Type B pancreatic cell (in vitro differentiated cells): ENCODE measurements at regions not wholly inside any gene's neighbourhood (a gene's known extent, or its start where the extent isn't known, plus 50 kb on each side); places are given as distances from the start of the nearest gene placed in this dataset.

Experiments used
- DNase-seq: peaks from one replicate; pipeline ENCODE4 v3.0.0; 2021; ENCODE audit warnings: mixed read lengths; ENCODE audit not compliant: unreplicated experiment; ENCODE audit errors: extremely low spot score
- H3K27ac Mint-ChIP-seq: 2 replicates; pipeline ENCODE4 v1.8.0; 2021; ENCODE audit warnings: mild to moderate bottlenecking, mixed read lengths
- H3K27me3 Mint-ChIP-seq: 2 replicates; pipeline ENCODE4 v1.8.0; 2021; ENCODE audit warnings: mixed read lengths
- H3K36me3 Mint-ChIP-seq: 2 replicates; pipeline ENCODE4 v1.8.0; 2021; ENCODE audit warnings: mixed read lengths
- H3K4me1 Mint-ChIP-seq: one replicate; pipeline ENCODE4 v1.8.0; 2021; ENCODE audit warnings: mixed read lengths; ENCODE audit not compliant: unreplicated experiment
- H3K4me3 Mint-ChIP-seq: 2 replicates; pipeline ENCODE4 v1.8.0; 2021; ENCODE audit warnings: mild to moderate bottlenecking, mixed read lengths
- H3K9me3 Mint-ChIP-seq: 2 replicates; pipeline ENCODE4 v1.8.0; 2021; ENCODE audit warnings: mixed read lengths
- TF ChIP-seq, protein P1 (sequence below): fragments of 200-600 bp; sonication (generic); conservative IDR thresholded peaks from 2 replicates; pipeline ENCODE4 v1.5.0; 2021; ENCODE audit warnings: antibody characterized with exemption, mild to moderate bottlenecking

DNA sequence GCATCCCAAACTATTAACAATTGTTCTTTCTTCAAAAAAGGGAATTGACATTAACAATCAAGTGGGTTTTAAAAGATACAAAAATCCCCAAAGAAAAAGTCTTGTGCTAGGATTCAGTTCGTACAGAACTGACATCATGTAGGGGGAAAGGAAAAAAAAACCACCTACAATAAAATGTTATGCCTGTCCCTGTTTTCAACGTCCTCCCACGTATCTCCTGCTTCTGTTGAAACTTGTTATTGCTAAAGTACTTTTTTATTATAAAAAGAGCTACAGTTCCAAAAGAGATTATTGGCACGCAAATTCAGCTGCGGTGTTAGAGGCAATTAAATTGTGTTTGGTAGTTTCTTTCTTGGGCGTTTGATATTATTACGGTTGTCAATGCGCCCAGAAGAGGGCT is 102.8 kb upstream of the PHACTR1 start:
- Mint-ChIP-seq H3K36me3 (no peaks in the 10 kb centered on the region), H3K4me1 (no peaks in the 10 kb centered on the region), H3K4me3 (no peak overlapping the region), H3K9me3 (no peaks in the 10 kb centered on the region), H3K27me3 (no peaks in the 10 kb centered on the region), H3K27ac (no peak overlapping the region)
- TF ChIP-seq, protein P1, sequence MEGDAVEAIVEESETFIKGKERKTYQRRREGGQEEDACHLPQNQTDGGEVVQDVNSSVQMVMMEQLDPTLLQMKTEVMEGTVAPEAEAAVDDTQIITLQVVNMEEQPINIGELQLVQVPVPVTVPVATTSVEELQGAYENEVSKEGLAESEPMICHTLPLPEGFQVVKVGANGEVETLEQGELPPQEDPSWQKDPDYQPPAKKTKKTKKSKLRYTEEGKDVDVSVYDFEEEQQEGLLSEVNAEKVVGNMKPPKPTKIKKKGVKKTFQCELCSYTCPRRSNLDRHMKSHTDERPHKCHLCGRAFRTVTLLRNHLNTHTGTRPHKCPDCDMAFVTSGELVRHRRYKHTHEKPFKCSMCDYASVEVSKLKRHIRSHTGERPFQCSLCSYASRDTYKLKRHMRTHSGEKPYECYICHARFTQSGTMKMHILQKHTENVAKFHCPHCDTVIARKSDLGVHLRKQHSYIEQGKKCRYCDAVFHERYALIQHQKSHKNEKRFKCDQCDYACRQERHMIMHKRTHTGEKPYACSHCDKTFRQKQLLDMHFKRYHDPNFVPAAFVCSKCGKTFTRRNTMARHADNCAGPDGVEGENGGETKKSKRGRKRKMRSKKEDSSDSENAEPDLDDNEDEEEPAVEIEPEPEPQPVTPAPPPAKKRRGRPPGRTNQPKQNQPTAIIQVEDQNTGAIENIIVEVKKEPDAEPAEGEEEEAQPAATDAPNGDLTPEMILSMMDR, result no peak
- no peak for DNase-seq

DNA sequence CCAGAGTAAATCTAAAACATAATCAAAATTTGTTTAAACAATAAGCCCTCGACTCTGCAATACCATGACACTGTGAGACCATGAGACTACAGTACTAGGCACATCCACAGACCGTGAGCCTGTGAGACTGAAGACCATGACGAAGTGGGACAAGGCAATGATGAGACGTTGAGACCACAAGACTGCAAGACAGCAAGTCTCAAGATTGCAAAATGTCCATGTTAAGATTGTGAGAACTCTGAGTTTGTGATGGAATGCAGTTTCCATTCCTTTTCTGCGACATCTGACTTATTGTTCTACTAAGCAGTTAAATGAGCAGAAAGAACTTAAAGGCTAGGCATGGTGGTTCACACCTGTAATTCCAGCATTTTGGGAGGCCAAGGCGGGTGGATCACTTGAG is 102.1 kb upstream of the PHACTR1 start:
- H3K4me1 Mint-ChIP-seq, result no peaks in the 10 kb centered on the region
- no peaks in the 10 kb centered on the region for H3K9me3 Mint-ChIP-seq
- no peak overlapping the region for H3K4me3 Mint-ChIP-seq
- TF ChIP-seq, protein P1, result no peak
- no peaks in the 10 kb centered on the region for H3K27me3 Mint-ChIP-seq
- DNase-seq, result no peak
- H3K27ac Mint-ChIP-seq, result no peak overlapping the region
- H3K36me3 Mint-ChIP-seq, result no peaks in the 10 kb centered on the region

DNA sequence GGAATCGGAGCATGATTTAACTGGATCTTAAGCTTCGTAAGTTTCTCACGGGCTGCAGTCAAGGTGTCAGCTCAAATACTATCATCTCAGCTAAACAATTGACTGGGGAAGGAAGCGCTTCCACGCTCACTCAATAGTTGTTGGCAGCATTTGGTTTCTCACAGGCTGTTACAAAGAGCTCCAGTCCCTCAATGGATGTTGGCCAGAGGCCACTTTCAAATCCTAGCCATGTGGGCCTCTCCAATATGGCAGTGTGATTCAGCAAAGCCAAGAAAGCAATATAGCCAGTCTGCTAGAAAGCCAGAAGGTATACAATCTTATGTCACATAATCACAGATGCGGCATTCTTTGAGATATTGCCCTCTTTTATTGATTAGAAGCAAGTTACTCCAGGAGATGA is 98.3 kb upstream of the PHACTR1 start:
- no peak overlapping the region for H3K4me3 Mint-ChIP-seq
- DNase-seq, result no peak
- H3K27ac Mint-ChIP-seq, result no peak overlapping the region
- peaks cover 4% of the 10 kb centered on the region for H3K4me1 Mint-ChIP-seq
- TF ChIP-seq, protein P1, result no peak
- no peaks in the 10 kb centered on the region for H3K36me3 Mint-ChIP-seq
- H3K27me3 Mint-ChIP-seq, result no peaks in the 10 kb centered on the region
- H3K9me3 Mint-ChIP-seq, result no peaks in the 10 kb centered on the region

DNA sequence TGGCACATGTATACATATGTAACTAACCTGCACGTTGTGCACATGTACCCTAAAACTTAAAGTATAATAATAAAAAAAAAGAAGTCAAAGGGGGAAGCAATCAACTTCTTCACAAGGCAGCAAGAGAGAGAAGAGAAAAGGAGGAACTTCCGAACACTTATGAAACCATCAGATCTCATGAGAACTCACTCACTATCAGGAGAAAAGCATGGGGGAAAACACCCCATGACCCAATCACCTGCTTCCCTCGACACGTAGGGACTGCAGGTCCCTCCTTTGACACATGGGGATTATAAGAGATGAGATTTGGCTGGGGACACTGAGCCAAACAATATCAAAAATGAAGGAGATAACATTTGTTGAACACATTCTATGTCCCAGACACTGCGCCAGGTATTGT is 94.8 kb upstream of the PHACTR1 start:
- H3K9me3 Mint-ChIP-seq, result no peaks in the 10 kb centered on the region
- no peak for DNase-seq
- TF ChIP-seq, protein P1, result no peak

DNA sequence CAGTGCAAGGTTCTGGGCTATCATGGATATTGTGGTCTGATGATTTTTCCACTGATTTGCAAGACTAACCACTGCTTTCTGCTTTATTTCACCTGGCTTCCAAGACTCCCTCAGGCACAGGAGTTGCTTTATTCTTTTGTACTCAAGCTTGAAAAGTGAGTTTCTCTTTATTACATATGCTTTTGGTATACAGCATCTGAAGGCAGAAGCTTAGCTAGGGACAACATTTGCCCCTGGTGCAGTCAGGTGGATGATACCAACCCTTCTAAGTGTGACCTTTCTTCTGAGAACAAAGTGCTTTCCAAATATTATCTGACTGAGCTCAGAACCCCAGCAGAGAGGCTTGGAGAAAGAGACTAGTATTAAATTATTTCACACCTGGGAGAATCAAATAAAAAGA is 94.0 kb upstream of the PHACTR1 start:
- Mint-ChIP-seq H3K36me3 (no peaks in the 10 kb centered on the region), H3K4me3 (no peak overlapping the region), H3K9me3 (no peaks in the 10 kb centered on the region), H3K27ac (no peak overlapping the region), H3K27me3 (no peaks in the 10 kb centered on the region), H3K4me1 (peaks cover 9% of the 10 kb centered on the region)
- DNase-seq, result no peak
- TF ChIP-seq, protein P1, result no peak

More for the DNA sequence above, 94.8 kb upstream of the PHACTR1 start:
- Mint-ChIP-seq H3K4me3 (no peak overlapping the region), H3K27me3 (no peaks in the 10 kb centered on the region), H3K4me1 (peaks cover 9% of the 10 kb centered on the region), H3K36me3 (no peaks in the 10 kb centered on the region), H3K27ac (no peak overlapping the region)
